Astrocyte of the hippocampus (primary cell): ENCODE measurements at regions not wholly inside any gene's neighbourhood (a gene's known extent, or its start where the extent isn't known, plus 50 kb on each side); places are given as distances from the start of the nearest gene placed in this dataset.
"Not testable (repeated sequence)": the region's sequence is repeated elsewhere in the genome, so short reads cannot be mapped to it uniquely, and the experiment has no call there.

ENCODE experiments used
- DNase-seq: peaks from one replicate; pipeline ENCODE4 v3.0.0; 2011; ENCODE audit warnings: low read depth, low spot score

DNA sequence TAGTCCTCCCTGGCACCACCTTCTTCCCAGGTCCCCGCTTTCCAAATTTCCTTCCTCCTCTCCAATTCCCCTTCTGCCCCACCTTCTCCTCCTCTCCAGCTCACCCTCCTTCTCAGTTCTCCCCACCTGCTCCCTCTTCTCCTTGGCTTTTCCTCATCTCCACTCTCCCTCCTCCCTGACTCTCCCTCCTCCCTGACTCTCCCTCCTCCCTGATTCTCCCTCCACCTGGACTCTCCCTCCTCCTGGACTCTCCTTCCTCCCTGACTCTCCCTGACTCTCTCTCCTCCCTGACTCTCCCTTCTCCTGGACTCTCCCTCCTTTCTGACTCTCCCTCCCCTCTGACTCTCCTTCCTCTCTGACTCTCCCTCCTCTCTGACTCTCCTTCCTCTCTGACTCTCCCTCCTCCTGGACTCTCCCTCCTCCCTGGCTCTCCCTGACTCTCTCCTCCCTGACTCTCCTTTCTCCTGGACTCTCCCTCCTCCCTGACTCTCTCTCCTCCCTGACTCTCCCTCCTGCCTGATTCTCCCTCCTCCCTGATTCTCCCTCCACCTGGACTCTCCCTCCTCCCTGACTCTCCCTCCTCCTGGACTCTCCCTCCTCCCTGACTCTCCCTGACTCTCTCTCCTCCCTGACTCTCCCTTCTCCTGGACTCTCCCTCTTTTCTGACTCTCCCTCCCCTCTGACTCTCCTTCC, 169.3 kb downstream of the INHBB start:
- not testable (repeated sequence) for DNase-seq

- no peak for DNase-seq
Observed at GRCh38 chr2:120515759-120516678, 170.1 kb downstream of the INHBB start.

DNA sequence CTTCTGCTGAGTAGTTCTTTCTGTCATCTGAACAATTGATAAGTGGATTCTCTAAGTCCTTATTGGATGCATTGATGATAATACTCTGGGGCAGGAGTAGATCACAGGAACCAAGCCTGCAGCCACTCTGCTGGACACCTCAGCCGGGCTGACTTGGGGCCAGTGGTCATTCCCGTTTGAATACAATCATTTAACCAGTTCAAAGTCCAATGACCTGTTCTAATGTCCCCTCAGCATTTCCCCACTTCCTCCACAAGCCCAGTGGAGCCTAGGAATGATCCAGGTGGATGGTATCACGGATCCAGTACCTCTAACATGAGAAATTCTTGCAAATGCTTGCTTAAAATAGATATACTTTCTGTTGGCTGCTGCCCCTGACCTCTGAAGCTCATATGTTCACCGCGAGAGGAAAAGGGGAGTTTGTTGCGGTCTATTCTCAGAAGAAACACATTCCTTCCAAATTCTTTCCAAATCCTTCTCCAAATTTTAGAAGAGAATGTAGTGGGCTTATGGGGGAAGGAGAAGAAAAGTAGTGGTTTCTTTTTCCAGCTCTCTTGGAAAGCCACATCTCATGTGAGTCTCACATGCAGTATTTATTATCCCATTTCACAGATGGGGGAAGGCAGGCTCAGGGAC, 170.9 kb downstream of the INHBB start:
- no peak for DNase-seq

DNA sequence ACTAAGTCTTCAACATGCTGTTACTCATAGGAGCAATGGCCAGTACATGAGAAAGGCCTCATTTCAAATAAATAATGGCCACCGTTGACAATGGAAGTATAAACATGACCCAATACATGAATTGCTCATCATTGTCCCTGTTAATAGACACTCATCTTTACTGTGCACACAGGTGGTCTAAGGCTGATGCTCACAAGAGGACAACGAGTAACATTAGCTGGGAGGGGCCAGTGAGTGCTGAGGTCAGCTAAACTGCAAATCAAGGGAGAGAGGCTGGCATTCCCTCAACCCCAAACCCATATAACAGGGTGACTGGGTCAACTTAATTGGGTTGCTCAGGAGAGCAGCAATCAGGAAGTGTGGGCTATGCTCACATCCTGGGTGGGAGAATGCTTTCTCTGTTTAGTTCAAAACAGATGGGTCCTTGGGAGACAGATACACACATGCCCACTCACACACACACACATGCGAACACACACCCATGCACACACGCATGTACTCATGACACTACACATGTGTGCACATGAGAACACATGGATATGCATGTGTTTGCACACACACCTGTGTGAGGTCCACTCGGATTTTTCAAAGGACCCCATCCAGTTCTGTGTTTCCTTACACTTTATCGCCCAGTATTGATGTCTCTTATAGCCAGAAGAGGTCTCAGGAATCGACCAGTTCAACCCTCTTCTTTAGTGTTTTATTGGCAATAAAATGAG, 172.0 kb downstream of the INHBB start:
- DNase-seq = no peak

DNA sequence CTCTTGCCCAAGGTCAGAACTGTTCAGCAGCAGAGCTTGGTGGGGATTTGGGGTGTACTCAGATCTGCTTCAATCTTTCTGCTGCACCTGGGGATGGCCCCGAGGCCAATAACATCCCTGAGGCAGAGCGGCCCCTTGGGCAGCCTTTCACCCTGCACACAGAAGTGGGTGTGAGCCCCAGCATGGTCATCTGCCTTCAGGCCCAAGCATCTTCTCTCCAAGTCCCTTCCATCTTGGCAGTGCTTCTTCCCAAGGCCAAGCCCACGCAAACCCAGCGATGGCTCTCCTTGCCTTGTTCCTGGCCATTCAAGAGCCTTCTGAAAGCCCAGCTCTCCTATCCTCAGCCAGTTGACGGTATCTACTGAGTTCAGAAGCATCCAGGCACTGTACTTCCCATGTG, 172.9 kb downstream of the INHBB start:
- DNase-seq = no peak

DNA sequence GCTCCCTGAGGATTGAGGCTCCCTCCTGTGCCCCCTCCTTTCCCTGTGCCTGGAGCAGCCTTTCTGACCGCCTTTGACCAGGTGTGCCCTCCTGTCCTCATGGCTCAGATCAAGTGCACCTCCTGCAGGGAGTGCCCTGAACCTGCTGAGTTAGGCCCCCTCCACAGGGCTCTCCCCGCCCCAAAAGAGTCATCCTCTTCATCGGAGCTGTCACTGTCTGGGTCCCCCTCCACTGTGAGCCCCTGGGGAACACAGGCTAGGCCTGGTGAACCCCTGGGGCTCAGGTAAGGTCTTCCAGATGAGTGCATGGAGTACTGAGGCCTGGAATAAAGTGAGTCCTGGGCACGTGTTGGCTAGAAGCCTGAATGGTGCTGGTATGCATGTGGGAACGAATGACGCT, 173.5 kb downstream of the INHBB start:
- no peak for DNase-seq

DNA sequence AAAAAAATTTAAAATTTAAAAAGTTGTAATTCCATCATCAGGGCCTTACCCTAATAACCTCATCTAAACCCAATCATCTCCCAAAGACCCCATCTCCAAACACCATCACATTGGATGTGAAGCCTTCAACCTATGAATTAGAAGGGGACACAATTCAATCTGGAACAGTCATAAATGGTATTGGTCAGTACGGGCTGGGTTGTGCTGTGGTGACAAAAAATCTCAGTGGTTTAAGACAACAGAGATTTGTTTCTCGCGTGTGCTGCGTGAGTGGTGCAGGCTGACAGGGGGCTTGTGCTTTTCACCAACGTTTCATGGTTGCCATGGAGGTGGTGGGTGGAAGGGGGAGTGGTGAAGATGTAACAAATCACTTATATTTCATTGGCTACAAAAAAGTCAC, 174.5 kb downstream of the INHBB start:
- no peak for DNase-seq

GRCh38 chr2:120520929-120521912, 175.3 kb downstream of the INHBB start:
- DNase-seq = peak; percentile 56

DNA sequence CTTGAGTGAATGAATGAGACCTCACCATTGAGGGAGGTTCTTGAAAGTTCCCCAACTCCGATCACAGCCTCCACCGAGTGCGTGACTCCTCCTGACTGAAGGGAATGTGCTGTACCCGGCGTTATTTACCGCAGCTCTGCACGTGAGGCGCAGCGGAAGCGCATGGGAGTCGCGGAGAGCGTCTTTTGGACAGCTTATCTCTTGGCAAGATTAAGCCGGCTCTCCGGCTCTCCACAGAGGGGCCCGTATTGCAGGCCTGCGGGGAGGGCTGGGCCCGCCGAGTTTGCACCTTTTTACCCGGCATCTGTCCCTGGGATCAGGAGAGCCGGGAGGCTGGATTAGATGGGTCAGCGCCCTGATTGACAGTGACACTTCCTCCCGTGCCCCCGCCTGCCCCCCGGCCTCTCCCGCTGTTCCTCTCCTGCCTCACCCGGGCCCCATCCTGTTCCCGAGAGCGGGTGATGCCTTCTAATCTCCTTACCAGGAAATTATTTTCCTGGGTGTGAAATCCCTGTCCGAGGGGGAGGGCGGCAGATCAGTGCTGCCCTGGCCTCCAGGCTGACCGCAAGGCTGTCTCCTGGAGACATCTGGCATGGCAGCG, 176.3 kb downstream of the INHBB start:
- DNase-seq = no peak

GRCh38 chr2:120523766-120524165, 177.8 kb downstream of the INHBB start:
- DNase-seq = no peak

DNA sequence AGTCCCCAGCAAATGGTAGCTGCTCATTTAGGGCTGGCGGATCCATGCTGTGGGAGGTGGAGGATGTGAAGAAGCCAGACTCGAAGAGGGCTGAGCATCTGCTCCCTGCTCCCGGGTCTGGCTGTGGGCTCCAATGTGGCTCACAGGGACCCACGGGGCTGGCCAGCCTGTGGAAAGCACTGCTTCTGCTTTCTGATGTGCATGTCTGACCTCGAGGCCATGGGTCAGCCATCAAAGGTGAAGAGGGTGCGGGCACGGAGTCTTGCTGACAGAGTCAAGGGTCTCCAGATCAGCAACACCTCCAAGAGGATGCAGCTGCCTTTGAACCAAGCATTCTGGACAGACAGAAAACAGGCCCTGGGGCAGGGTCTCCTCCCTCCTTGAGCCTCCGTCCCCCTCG, 178.2 kb downstream of the INHBB start:
- DNase-seq = no peak

DNA sequence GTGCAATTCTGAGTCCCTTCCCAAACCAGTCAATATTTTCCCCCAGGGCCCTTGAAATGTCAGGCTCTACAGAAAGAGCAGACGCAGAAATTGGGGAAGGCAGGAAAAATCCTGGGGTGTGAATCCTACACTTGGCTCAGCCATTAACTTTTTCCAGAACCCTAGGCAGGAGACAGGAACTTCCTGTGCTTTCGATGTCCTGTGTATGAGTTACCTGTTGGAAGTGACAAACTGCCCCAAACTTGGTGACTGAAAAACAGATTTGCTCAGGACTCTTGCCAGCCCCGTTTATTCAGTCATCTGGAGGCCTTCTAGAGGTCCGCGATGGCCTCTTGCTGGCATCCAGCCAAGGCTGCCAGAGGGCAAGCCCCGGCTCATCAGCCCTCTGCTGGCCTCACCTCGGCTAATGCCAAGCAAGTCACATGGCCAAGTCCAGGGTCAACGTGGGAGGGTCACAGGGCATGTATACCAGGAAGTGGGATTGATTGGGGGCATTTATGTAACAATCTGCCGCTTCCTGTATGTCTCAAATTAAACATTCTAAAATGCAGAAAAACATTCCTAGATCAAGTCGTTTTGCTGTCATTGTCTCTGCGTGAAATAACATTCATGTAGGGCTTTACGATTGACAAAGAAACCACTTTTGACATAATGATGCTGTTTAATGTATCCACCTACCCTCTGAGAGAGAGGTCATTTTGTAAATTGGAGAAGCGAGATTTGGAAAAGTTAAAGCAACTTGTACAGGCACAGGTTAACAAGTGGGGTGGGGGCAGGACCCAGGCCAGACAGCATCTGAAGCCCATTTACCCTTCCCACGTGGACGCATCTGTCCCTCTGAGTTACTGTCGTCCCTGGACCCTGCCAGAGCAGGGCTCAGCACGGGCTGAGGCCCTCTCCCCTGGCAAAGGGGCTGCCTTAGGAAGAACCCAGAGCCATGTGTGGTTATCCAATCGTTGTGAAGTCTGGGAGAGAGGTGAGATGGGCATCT, 179.4 kb downstream of the INHBB start:
- DNase-seq = no peak

GRCh38 chr2:120526047-120526562, 180.2 kb downstream of the INHBB start:
- DNase-seq = no peak

GRCh38 chr2:120526997-120527945, 181.3 kb downstream of the INHBB start:
- DNase-seq = no peak

DNA sequence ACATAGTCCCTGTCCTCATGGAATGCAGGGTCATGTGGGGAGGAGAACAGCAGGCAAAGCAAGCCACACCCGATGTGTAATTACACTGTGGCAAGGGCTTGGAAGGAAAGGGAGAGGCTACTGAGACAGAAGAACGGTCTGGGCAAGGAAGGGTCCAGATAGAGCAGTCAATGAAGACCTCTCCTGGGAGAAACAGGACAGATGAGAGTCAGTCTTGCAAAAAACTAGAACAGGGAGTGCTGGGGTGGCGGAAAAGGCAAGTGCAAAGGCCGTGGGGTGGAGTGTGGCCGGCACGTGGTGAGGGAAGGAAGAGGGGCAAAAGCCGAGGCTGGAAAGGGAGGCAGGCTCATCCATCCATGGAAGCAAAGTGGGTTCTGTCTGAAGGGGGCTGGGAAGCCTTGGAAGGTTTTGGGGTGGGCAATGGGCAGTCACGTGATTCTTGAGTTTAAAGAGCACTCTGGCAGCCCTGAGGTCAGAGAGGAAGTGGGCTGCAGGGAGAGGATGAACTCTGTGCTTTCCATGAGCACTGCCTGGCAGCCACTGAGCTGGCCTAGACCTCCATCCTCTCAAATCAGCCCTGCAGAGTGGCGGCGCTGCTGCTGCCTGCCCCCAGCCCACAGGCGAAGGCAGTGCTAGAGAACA, 182.2 kb downstream of the INHBB start:
- no peak for DNase-seq

- DNase-seq = no peak
Observed at GRCh38 chr2:120528693-120529076, 182.7 kb downstream of the INHBB start.

- DNase-seq = no peak
Observed at GRCh38 chr2:120530781-120531180, 184.8 kb downstream of the INHBB start.
